ENCODE measurements at regions not wholly inside any gene's neighbourhood (a gene's known extent, or its start where the extent isn't known, plus 50 kb on each side); places are given as distances from the start of the nearest gene placed in this dataset.
"Not testable (repeated sequence)": the region's sequence is repeated elsewhere in the genome, so short reads cannot be mapped to it uniquely, and the experiment has no call there.

- Histone ChIP-seq H3K27ac (no peak overlapping the region), H3K4me3 (no peak overlapping the region)
These were observed 1646.0 kb downstream of the PCDH9 start for GRCh38 chr13:65584126-65584525.

GRCh38 chr13:65582160-65582559 lies 1648.0 kb downstream of the PCDH9 start:
- Histone ChIP-seq H3K27ac (no peak overlapping the region), H3K4me3 (no peak overlapping the region)

- not testable (repeated sequence) for H3K27ac ChIP-seq, H3K4me3 ChIP-seq
These were observed 1665.6 kb downstream of the PCDH9 start for GRCh38 chr13:65564561-65564960.

- Histone ChIP-seq H3K27ac (no peak overlapping the region), H3K4me3 (no peak overlapping the region)
These were observed 1667.8 kb downstream of the PCDH9 start for GRCh38 chr13:65562305-65562704.

- no peak overlapping the region for H3K27ac ChIP-seq
- H3K4me3 ChIP-seq, result no peak overlapping the region
These were observed 1669.2 kb downstream of the PCDH9 start for GRCh38 chr13:65560936-65561335.

- no peak overlapping the region for H3K27ac ChIP-seq
- no peak overlapping the region for H3K4me3 ChIP-seq
These were observed 1674.2 kb downstream of the PCDH9 start for GRCh38 chr13:65555962-65556361.

GRCh38 chr13:65553096-65553727 lies 1676.9 kb downstream of the PCDH9 start:
- H3K27ac ChIP-seq, result no peak overlapping the region
- no peak overlapping the region for H3K4me3 ChIP-seq

- Histone ChIP-seq H3K4me3 (no peak overlapping the region), H3K27ac (no peak overlapping the region)
These were observed 1678.9 kb downstream of the PCDH9 start for GRCh38 chr13:65551208-65551607.

GRCh38 chr13:65540175-65540574 lies 1690.0 kb downstream of the PCDH9 start:
- Histone ChIP-seq H3K27ac (no peak overlapping the region), H3K4me3 (no peak overlapping the region)

- H3K4me3 ChIP-seq, result no peak overlapping the region
- no peak overlapping the region for H3K27ac ChIP-seq
These were observed 1694.8 kb downstream of the PCDH9 start for GRCh38 chr13:65535370-65535769.

- H3K27ac ChIP-seq, result no peak overlapping the region
- no peak overlapping the region for H3K4me3 ChIP-seq
These were observed 1697.9 kb downstream of the PCDH9 start for GRCh38 chr13:65532231-65532630.

GRCh38 chr13:65530688-65531087 lies 1699.4 kb downstream of the PCDH9 start:
- Histone ChIP-seq H3K4me3 (no peak overlapping the region), H3K27ac (no peak overlapping the region)

GRCh38 chr13:65529541-65529940 lies 1700.6 kb downstream of the PCDH9 start:
- H3K27ac ChIP-seq, result no peak overlapping the region
- H3K4me3 ChIP-seq, result no peak overlapping the region

- Histone ChIP-seq H3K27ac (no peak overlapping the region), H3K4me3 (no peak overlapping the region)
These were observed 1721.4 kb downstream of the PCDH9 start for GRCh38 chr13:65508745-65509144.

GRCh38 chr13:65508338-65508737 lies 1721.8 kb downstream of the PCDH9 start:
- no peak overlapping the region for H3K4me3 ChIP-seq
- no peak overlapping the region for H3K27ac ChIP-seq

GRCh38 chr13:65505941-65506340 lies 1724.2 kb downstream of the PCDH9 start:
- Histone ChIP-seq H3K27ac (no peak overlapping the region), H3K4me3 (no peak overlapping the region)

GRCh38 chr13:65504213-65504612 lies 1725.9 kb downstream of the PCDH9 start:
- H3K4me3 ChIP-seq, result no peak overlapping the region
- no peak overlapping the region for H3K27ac ChIP-seq

GRCh38 chr13:65500481-65500880 lies 1729.7 kb downstream of the PCDH9 start:
- H3K4me3 ChIP-seq, result no peak overlapping the region
- H3K27ac ChIP-seq, result no peak overlapping the region

- Histone ChIP-seq H3K27ac (no peak overlapping the region), H3K4me3 (no peak overlapping the region)
These were observed 1730.9 kb downstream of the PCDH9 start for GRCh38 chr13:65499256-65499655.

GRCh38 chr13:65497265-65497664 lies 1732.9 kb downstream of the PCDH9 start:
- H3K4me3 ChIP-seq, result no peak overlapping the region
- H3K27ac ChIP-seq, result no peak overlapping the region

GRCh38 chr13:65490725-65491124 lies 1739.4 kb downstream of the PCDH9 start:
- H3K4me3 ChIP-seq, H3K27ac ChIP-seq: not testable (repeated sequence)

GRCh38 chr13:65488606-65489005 lies 1741.5 kb downstream of the PCDH9 start:
- Histone ChIP-seq H3K27ac (no peak overlapping the region), H3K4me3 (no peak overlapping the region)

Data from skin epidermis (tissue), 12 donors.